HepG2 (cell line): ENCODE measurements at regions not wholly inside any gene's neighbourhood (a gene's known extent, or its start where the extent isn't known, plus 50 kb on each side); places are given as distances from the start of the nearest gene placed in this dataset.
A peak's percentile ranks its signal among the peaks of the same experiment; 100 is the strongest.

ENCODE experiments used
- ATAC-seq: fragments of 200-7000 bp; cut with Tn5 transposase; 3 replicates; pipeline ENCODE4 v1.9.1; 2020; ENCODE audit warnings: mild to moderate bottlenecking, moderate library complexity
- BruUV-seq: library from RNA; stranded (reverse); fragments of 400-500 nt; replicated peaks from 2 replicates; lab custom pipeline; 2021; lab: Mats Ljungman, UMichigan
- CTCF ChIA-PET: fragments of 300-600 bp; formaldehyde crosslinking; extraction: SDS; loops from one replicate; lab custom pipeline; 2021; ENCODE audit warnings: low total read pairs, inconsistent platforms, low intra/inter-chr PET ratio; lab: Yijun Ruan, JAX
- POLR2A ChIA-PET: fragments of 350-600 bp; sonication (Branson Sonifier 250); formaldehyde crosslinking; loops from one replicate; lab custom pipeline; 2020; ENCODE audit warnings: antibody characterized with exemption, inconsistent platforms; lab: Yijun Ruan, JAX
- DNase-seq: peaks from one replicate; pipeline ENCODE4 v3.0.0-alpha.2; 2015; ENCODE audit warnings: low spot score
- FAIRE-seq: peaks from 3 replicates; lab custom pipeline; 2011; peaks lifted over from hg19 to GRCh38; lab: Jason Lieb, UNC
- H2AFZ ChIP-seq: one replicate; pipeline ENCODE4 v1.6.1; 2011; ENCODE audit warnings: low read length, inconsistent platforms
- H3K27ac ChIP-seq: fragments of 300-600 bp; 3 replicates; pipeline ENCODE4 v1.8.0; 2011; ENCODE audit warnings: mixed run types, mild to moderate bottlenecking, mixed read lengths, low read length, inconsistent platforms; ENCODE audit not compliant: insufficient read depth; ENCODE audit errors: extremely low read length
- H3K27me3 ChIP-seq, 2 experiments: fragments of 200-600 bp in 1 of 2; 2 replicates in 1 of 2; 3 replicates in 1 of 2; pipeline versions ENCODE4 v1.6.0 to v1.8.0; 2011; ENCODE audit warnings: low read length in 2 of 2, mild to moderate bottlenecking in 2 of 2, moderate library complexity in 2 of 2, inconsistent platforms in 1 of 2; ENCODE audit not compliant: insufficient read depth in 2 of 2, control insufficient read depth in 1 of 2
- H3K36me3 ChIP-seq, 2 experiments: fragments of 200-600 bp in 1 of 2; replicated peaks in 1 of 2; 2 replicates in 1 of 2; 3 replicates in 1 of 2; pipeline versions ENCODE4 v1.5.1 to v1.8.0; 2011; ENCODE audit warnings: low read length in 2 of 2, inconsistent platforms in 1 of 2; ENCODE audit not compliant: insufficient read depth in 2 of 2, control insufficient read depth in 1 of 2
- H3K4me1 ChIP-seq: 2 replicates; pipeline ENCODE4 v1.5.1; 2012; ENCODE audit warnings: low read length, inconsistent platforms; ENCODE audit not compliant: insufficient read depth
- H3K4me2 ChIP-seq: 2 replicates; pipeline ENCODE4 v1.6.0; 2011; ENCODE audit warnings: low read depth, low read length, inconsistent platforms
- H3K4me3 ChIP-seq, 3 experiments: fragments of 200-600 bp in 1 of 3; sonication (generic), shearing (Covaris generic) in 1 of 3; replicated peaks in 1 of 3; 2 replicates each; pipeline ENCODE4 v1.5.1; 2011 to 2016; ENCODE audit warnings: low read length in 3 of 3, inconsistent platforms in 2 of 3, low read depth in 2 of 3, mild to moderate bottlenecking in 2 of 3, control low read depth in 1 of 3, mixed read lengths in 1 of 3; ENCODE audit not compliant: insufficient read depth in 1 of 3
- H3K79me2 ChIP-seq: one replicate; pipeline ENCODE4 v1.6.1; 2011; ENCODE audit warnings: low read length, inconsistent platforms; ENCODE audit not compliant: insufficient read depth
- H3K9ac ChIP-seq: 2 replicates; pipeline ENCODE4 v1.6.0; 2011; ENCODE audit warnings: mild to moderate bottlenecking, low read depth, low read length, inconsistent platforms; ENCODE audit not compliant: insufficient read depth
- H3K9me3 ChIP-seq: 2 replicates; pipeline ENCODE4 v1.5.1; 2012; ENCODE audit warnings: mild to moderate bottlenecking, low read length
- H4K20me1 ChIP-seq: 2 replicates; pipeline ENCODE4 v1.6.0; 2011; ENCODE audit warnings: inconsistent platforms, mild to moderate bottlenecking, low read length, moderate library complexity; ENCODE audit not compliant: insufficient read depth
- CAMTA2 ChIP-seq: sonication (generic); formaldehyde crosslinking; IDR thresholded peaks from 2 replicates; pipeline ENCODE4 v1.4.0; 2020; ENCODE audit warnings: mild to moderate bottlenecking, missing genetic modification reagents, borderline replicate concordance
- LCORL ChIP-seq, 2 experiments: fragments of 450-650 bp in 1 of 2; sonication (generic) in 1 of 2; formaldehyde crosslinking in 1 of 2; IDR thresholded peaks; 2 replicates each; pipeline versions ENCODE4 v1.5.0 to v1.6.1; 2017 to 2020; ENCODE audit warnings: antibody characterized with exemption in 1 of 2, missing genetic modification reagents in 1 of 2
- TCF7 ChIP-seq: sonication (generic); IDR thresholded peaks from 2 replicates; pipeline ENCODE4 v1.6.1; 2016; ENCODE audit warnings: antibody characterized with exemption, low read depth
- WGBS: methylation state at CpG from one replicate; pipeline ENCODE4 v1.1.6; 2017; ENCODE audit warnings: low lambda C conversion rate; 5-methylcytosine and 5-hydroxymethylcytosine counted together
- in situ Hi-C: cut with HindIII; loops from 2 replicates; pipeline ENCODE4 v1.10.0; 2017; ENCODE audit warnings: low pct_unique_long_range_greater_than_20kb; ENCODE audit not compliant: extremely low pct_ligation_motif_present
- intact Hi-C: fragments of 100-400 bp; cut with micrococcal nuclease; formaldehyde crosslinking; loops from one replicate; pipeline ENCODE4 v1.10.0; 2022; ENCODE audit not compliant: unreplicated experiment
- TF ChIP-seq, protein P1 (sequence below): fragments of 450-650 bp; IDR thresholded peaks from 2 replicates; pipeline ENCODE4 v1.6.1; 2016
- TF ChIP-seq, protein P2 (sequence below), 2 experiments: fragments of 450-650 bp in 1 of 2; sonication (generic) in 1 of 2; formaldehyde crosslinking in 1 of 2; IDR thresholded peaks; 2 replicates each; pipeline versions ENCODE4 v1.6.1 to v1.8.0; 2016 to 2022; ENCODE audit warnings: antibody characterized with exemption in 1 of 2, mild to moderate bottlenecking in 1 of 2, missing genetic modification reagents in 1 of 2

DNA sequence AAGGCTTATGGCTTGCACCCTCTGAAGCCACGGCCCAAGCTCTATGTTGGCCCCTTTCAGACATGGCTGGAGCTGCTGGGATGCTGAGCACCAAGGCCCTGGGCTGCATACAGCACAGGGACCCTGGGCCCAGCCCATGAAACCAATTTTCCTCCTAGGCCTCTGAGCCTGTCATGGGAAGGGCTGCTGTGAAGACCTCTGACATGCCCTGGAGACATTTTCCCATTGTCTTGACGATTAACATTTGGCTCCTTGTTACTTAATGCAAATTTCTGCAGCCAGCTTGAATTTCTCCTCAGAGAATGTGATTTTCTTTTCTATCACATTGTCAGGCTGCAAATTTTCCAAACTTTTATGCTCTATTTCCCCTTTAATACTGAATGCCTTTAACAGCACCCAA, 844.7 kb downstream of the PCDH18 start (continued):
- TF ChIP-seq, protein P1, sequence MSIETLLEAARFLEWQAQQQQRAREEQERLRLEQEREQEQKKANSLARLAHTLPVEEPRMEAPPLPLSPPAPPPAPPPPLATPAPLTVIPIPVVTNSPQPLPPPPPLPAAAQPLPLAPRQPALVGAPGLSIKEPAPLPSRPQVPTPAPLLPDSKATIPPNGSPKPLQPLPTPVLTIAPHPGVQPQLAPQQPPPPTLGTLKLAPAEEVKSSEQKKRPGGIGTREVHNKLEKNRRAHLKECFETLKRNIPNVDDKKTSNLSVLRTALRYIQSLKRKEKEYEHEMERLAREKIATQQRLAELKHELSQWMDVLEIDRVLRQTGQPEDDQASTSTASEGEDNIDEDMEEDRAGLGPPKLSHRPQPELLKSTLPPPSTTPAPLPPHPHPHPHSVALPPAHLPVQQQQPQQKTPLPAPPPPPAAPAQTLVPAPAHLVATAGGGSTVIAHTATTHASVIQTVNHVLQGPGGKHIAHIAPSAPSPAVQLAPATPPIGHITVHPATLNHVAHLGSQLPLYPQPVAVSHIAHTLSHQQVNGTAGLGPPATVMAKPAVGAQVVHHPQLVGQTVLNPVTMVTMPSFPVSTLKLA: no peak

DNA sequence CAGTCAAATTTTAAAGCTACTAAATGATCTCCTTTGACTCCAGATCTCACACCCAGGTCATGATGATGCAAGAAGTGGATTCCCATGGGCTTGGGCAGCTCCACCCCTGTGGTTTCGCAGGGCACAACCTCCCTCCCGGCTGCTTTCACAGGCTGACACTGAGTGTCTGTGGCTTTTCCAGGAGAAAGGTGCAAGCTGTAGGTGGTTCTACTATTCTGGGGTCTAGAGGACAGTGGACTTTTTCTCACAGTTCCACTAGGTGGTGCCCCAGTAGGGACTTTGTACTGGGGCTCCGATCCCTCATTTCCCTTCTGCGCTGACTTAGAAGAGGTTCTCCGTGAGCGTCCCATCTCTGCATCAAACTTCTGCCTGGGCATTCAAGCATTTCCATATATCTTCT, 845.2 kb downstream of the PCDH18 start:
- ChIA-PET POLR2A (no interaction called here), CTCF (no interaction called here)
- Histone ChIP-seq H3K4me3 (no peak overlapping the region), H3K4me2 (no peak overlapping the region), H2AFZ (no peak overlapping the region), H3K27ac (no peak overlapping the region), H3K27me3 (no peaks in the 10 kb centered on the region), H3K79me2 (no peaks in the 10 kb centered on the region), H3K4me1 (no peaks in the 10 kb centered on the region), H3K36me3 (no peaks in the 10 kb centered on the region), H3K9ac (no peak overlapping the region), H3K9me3 (no peaks in the 10 kb centered on the region), H4K20me1 (no peaks in the 10 kb centered on the region)
- 78% methylated on average over 4 of the region's 6 CpGs for WGBS
- FAIRE-seq: no peak
- no TSS peak for BruUV-seq
- no peak for TF ChIP-seq CAMTA2 (CRISPR knock-in tag)
- TF ChIP-seq LCORL (IDR thresholded peaks at IDR 0.05): no peak
- TF ChIP-seq LCORL (CRISPR knock-in tag; IDR thresholded peaks at IDR 0.05): no peak
- TF ChIP-seq TCF7: no peak
- peak; percentile 66 for ATAC-seq
- in situ Hi-C loops (no loop called here), intact Hi-C loops (loop anchor here (1.0 kb wide), 1 partner anchor 177 kb away; no protein-coding TSS in a partner anchor)
- peak; percentile 2 for DNase-seq

DNA sequence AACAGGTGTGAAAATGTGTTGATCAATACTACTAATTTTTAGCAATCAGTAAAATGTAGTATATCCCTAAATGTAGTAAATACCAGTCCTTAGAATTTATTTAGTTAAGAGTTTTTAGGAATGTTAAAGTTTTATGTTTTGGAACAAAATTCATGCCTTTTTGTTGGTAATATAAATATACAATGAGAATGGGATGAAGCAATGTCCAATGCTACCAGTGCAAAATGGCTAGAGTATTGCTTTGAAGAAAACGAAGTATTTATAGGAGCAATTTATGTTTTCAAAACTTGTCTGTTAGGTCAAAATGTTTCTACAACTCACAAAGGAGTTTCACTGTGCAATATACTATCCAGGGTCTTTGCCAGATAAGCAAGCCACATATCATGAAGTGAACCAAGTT, 851.5 kb downstream of the PCDH18 start:
- no peak overlapping the region for H3K9ac ChIP-seq
- no peak for ATAC-seq
- WGBS: 0% methylated on average over 1 of the region's 1 CpG
- BruUV-seq: no TSS peak
- no peaks in the 10 kb centered on the region for H3K36me3 ChIP-seq
- no peak for FAIRE-seq
- H3K4me2 ChIP-seq: no peak overlapping the region
- no peak overlapping the region for H3K27ac ChIP-seq
- H3K9me3 ChIP-seq: no peaks in the 10 kb centered on the region
- H3K79me2 ChIP-seq: no peaks in the 10 kb centered on the region
- no peak for DNase-seq
- POLR2A ChIA-PET: no interaction called here
- no peak overlapping the region for H3K4me3 ChIP-seq
- in situ Hi-C loops: no loop called here
- H3K27me3 ChIP-seq: no peaks in the 10 kb centered on the region
- CTCF ChIA-PET: no interaction called here
- H3K4me1 ChIP-seq: no peaks in the 10 kb centered on the region
- no peaks in the 10 kb centered on the region for H4K20me1 ChIP-seq
- intact Hi-C loops: no loop called here
- H2AFZ ChIP-seq: no peak overlapping the region
- TF ChIP-seq, protein P2, sequence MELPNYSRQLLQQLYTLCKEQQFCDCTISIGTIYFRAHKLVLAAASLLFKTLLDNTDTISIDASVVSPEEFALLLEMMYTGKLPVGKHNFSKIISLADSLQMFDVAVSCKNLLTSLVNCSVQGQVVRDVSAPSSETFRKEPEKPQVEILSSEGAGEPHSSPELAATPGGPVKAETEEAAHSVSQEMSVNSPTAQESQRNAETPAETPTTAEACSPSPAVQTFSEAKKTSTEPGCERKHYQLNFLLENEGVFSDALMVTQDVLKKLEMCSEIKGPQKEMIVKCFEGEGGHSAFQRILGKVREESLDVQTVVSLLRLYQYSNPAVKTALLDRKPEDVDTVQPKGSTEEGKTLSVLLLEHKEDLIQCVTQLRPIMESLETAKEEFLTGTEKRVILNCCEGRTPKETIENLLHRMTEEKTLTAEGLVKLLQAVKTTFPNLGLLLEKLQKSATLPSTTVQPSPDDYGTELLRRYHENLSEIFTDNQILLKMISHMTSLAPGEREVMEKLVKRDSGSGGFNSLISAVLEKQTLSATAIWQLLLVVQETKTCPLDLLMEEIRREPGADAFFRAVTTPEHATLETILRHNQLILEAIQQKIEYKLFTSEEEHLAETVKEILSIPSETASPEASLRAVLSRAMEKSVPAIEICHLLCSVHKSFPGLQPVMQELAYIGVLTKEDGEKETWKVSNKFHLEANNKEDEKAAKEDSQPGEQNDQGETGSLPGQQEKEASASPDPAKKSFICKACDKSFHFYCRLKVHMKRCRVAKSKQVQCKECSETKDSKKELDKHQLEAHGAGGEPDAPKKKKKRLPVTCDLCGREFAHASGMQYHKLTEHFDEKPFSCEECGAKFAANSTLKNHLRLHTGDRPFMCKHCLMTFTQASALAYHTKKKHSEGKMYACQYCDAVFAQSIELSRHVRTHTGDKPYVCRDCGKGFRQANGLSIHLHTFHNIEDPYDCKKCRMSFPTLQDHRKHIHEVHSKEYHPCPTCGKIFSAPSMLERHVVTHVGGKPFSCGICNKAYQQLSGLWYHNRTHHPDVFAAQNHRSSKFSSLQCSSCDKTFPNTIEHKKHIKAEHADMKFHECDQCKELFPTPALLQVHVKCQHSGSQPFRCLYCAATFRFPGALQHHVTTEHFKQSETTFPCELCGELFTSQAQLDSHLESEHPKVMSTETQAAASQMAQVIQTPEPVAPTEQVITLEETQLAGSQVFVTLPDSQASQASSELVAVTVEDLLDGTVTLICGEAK (IDR thresholded peaks at IDR 0.05): no peak
- TF ChIP-seq, protein P2 (CRISPR knock-in tag; IDR thresholded peaks at IDR 0.05): no peak
